IMR-90 (cell line): ENCODE measurements at regions not wholly inside any gene's neighbourhood (a gene's known extent, or its start where the extent isn't known, plus 50 kb on each side); places are given as distances from the start of the nearest gene placed in this dataset.

Experiments
- ATAC-seq: fragments of 200-7000 bp; cut with Tn5 transposase; 2 replicates; pipeline ENCODE4 v1.9.1; 2020; ENCODE audit warnings: low read depth, mild to moderate bottlenecking, moderate library complexity
- BruUV-seq: library from RNA; stranded (reverse); fragments of 400-500 nt; replicated peaks from 2 replicates; lab custom pipeline; 2021; lab: Mats Ljungman, UMichigan
- CTCF ChIA-PET: fragments of 300-600 bp; formaldehyde crosslinking; extraction: SDS; loops from one replicate; lab custom pipeline; 2021; ENCODE audit warnings: antibody characterized with exemption; lab: Yijun Ruan, JAX
- POLR2A ChIA-PET: fragments of 300-600 bp; sonication (Branson Sonifier 250); formaldehyde crosslinking; loops from one replicate; lab custom pipeline; 2022; ENCODE audit warnings: antibody characterized with exemption; ENCODE audit not compliant: unreplicated experiment; lab: Charles Lee
- DNase-seq: peaks from one replicate; pipeline ENCODE4 v3.0.0; 2013
- H2AFZ ChIP-seq: replicated peaks from 2 replicates; pipeline ENCODE3; 2013; ENCODE audit warnings: low read length, mild to moderate bottlenecking; ENCODE audit not compliant: poor library complexity
- H2AK5ac ChIP-seq: 2 replicates; pipeline ENCODE4 v1.6.1; 2013; ENCODE audit warnings: low read depth, low read length, inconsistent platforms
- H2AK9ac ChIP-seq: replicated peaks from 2 replicates; pipeline ENCODE3; 2013; ENCODE audit warnings: mild to moderate bottlenecking, low read depth, low read length, moderate library complexity; ENCODE audit not compliant: poor library complexity
- H2BK120ac ChIP-seq: 2 replicates; pipeline ENCODE4 v1.6.1; 2013; ENCODE audit warnings: low read depth, low read length, inconsistent platforms
- H2BK15ac ChIP-seq: 3 replicates; pipeline ENCODE4 v1.6.1; 2013; ENCODE audit warnings: low read depth, low read length, inconsistent platforms
- H2BK20ac ChIP-seq: 2 replicates; pipeline ENCODE4 v1.6.1; 2013; ENCODE audit warnings: low read depth, mild to moderate bottlenecking, inconsistent platforms, low read length, moderate library complexity
- H2BK5ac ChIP-seq: 2 replicates; pipeline ENCODE4 v1.6.1; 2013; ENCODE audit warnings: mild to moderate bottlenecking, low read depth, low read length, inconsistent platforms; ENCODE audit not compliant: poor library complexity, severe bottlenecking
- H3K14ac ChIP-seq: replicated peaks from 2 replicates; pipeline ENCODE4 v1.6.1; 2013; ENCODE audit warnings: low read depth, low read length, inconsistent platforms
- H3K18ac ChIP-seq: 2 replicates; pipeline ENCODE4 v1.6.1; 2013; ENCODE audit warnings: low read depth, low read length, control low read depth
- H3K23ac ChIP-seq: 2 replicates; pipeline ENCODE4 v1.6.1; 2013; ENCODE audit warnings: low read depth, low read length, inconsistent platforms
- H3K27ac ChIP-seq: 2 replicates; pipeline ENCODE4 v1.5.1; 2013; ENCODE audit warnings: mild to moderate bottlenecking, control low read depth, low read length; ENCODE audit not compliant: insufficient read depth
- H3K27me3 ChIP-seq: 2 replicates; pipeline ENCODE4 v1.6.1; 2013; ENCODE audit warnings: low read length; ENCODE audit not compliant: control insufficient read depth, insufficient read depth
- H3K36me3 ChIP-seq: 2 replicates; pipeline ENCODE4 v1.6.1; 2013; ENCODE audit warnings: low read length, mixed read lengths; ENCODE audit not compliant: control insufficient read depth, insufficient read depth
- H3K4ac ChIP-seq: 2 replicates; pipeline ENCODE4 v1.6.1; 2013; ENCODE audit warnings: low read depth, low read length, inconsistent platforms
- H3K4me1 ChIP-seq: 2 replicates; pipeline ENCODE4 v1.6.1; 2013; ENCODE audit warnings: low read length, mixed read lengths; ENCODE audit not compliant: control insufficient read depth, insufficient read depth
- H3K4me2 ChIP-seq: 2 replicates; pipeline ENCODE4 v1.6.1; 2013; ENCODE audit warnings: low read depth, mild to moderate bottlenecking, control low read depth, low read length, moderate library complexity
- H3K4me3 ChIP-seq: 2 replicates; pipeline ENCODE4 v1.5.1; 2013; ENCODE audit warnings: low read depth, mild to moderate bottlenecking, control low read depth, low read length, moderate library complexity; ENCODE audit not compliant: insufficient read depth
- H3K56ac ChIP-seq: 2 replicates; pipeline ENCODE4 v1.6.1; 2013; ENCODE audit warnings: low read length, inconsistent platforms; ENCODE audit not compliant: insufficient read depth; ENCODE audit errors: extremely low read depth
- H3K79me1 ChIP-seq, 2 experiments: 2 replicates each; pipeline ENCODE4 v1.6.1; 2013; ENCODE audit warnings: low read length in 2 of 2, inconsistent platforms in 1 of 2, low read depth in 1 of 2
- H3K9ac ChIP-seq: 2 replicates; pipeline ENCODE4 v1.6.1; 2013; ENCODE audit warnings: low read depth, low read length, control low read depth
- H3K9me1 ChIP-seq: 2 replicates; pipeline ENCODE4 v1.6.1; 2013; ENCODE audit warnings: low read length, inconsistent platforms; ENCODE audit not compliant: insufficient read depth
- H3K9me3 ChIP-seq: 2 replicates; pipeline ENCODE4 v1.6.1; 2013; ENCODE audit warnings: low read length; ENCODE audit not compliant: control insufficient read depth, insufficient read depth
- H4K20me1 ChIP-seq: 2 replicates; pipeline ENCODE4 v1.6.1; 2013; ENCODE audit warnings: low read length, inconsistent platforms; ENCODE audit not compliant: insufficient read depth
- H4K5ac ChIP-seq: 2 replicates; pipeline ENCODE4 v1.6.1; 2013; ENCODE audit warnings: mild to moderate bottlenecking, low read depth, low read length, control low read depth
- H4K8ac ChIP-seq, 2 experiments: 2 replicates each; pipeline ENCODE4 v1.6.1; 2013; ENCODE audit warnings: low read depth in 2 of 2, low read length in 2 of 2, control low read depth in 1 of 2, inconsistent platforms in 1 of 2
- H4K91ac ChIP-seq: 2 replicates; pipeline ENCODE4 v1.6.1; 2013; ENCODE audit warnings: low read depth, low read length, inconsistent platforms; ENCODE audit not compliant: insufficient read depth
- RCOR1 ChIP-seq: IDR thresholded peaks from 2 replicates; pipeline ENCODE4 v1.6.1; 2012; ENCODE audit warnings: mild to moderate bottlenecking, low read length, improper control_type of control experiment; ENCODE audit not compliant: insufficient replicate concordance
- RFX5 ChIP-seq: IDR thresholded peaks from 2 replicates; pipeline ENCODE4 v1.8.0; 2012; ENCODE audit warnings: low read depth, mild to moderate bottlenecking, low read length, moderate library complexity
- WGBS, 2 experiments: methylation state at CpG; one replicate each; pipeline versions ENCODE4 v1.1.5 to v1.1.7; 2013; ENCODE audit warnings: missing lambda C conversion rate in 2 of 2; ENCODE audit not compliant: insufficient read length in 1 of 2; ENCODE audit errors: extremely low coverage in 2 of 2; 5-methylcytosine and 5-hydroxymethylcytosine counted together
- dilution Hi-C: fragments of 300-500 bp; cut with HindIII; formaldehyde crosslinking; loops from one replicate; pipeline ENCODE4 v1.14.3; 2018; ENCODE audit warnings: low sequenced_read_pairs; ENCODE audit not compliant: unreplicated experiment
- in situ Hi-C: fragments of 300-500 bp; cut with MboI; formaldehyde crosslinking; loops from 3 replicates; pipeline ENCODE4 v1.14.3; 2019; ENCODE audit warnings: low sequenced_read_pairs, inconsistent platforms, mixed read lengths
- intact Hi-C: fragments of 100-400 bp; cut with micrococcal nuclease; formaldehyde crosslinking; loops from 2 replicates; pipeline ENCODE4 v1.10.0; 2022

DNA sequence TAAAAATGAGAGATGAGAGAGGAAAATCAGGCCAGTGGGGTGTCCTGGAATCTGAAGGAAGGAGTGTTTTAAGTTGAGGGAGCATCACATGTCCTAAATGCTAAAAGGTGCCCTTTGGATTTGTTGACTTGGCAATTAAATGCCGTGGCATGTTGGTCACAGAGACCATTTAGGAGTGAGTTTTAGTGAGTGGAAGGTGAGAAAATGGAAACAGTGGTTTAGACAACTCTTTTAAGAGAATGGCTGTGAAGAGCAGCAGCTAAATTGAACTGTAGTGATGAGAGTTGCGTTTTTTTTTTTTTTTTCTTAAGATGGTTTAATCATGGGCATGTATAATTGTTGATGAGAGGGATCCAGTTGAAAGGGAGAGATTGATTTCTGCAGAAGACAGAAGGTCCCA, 95.0 kb downstream of the S1PR1 start:
- DNase-seq, result no peak
- intact Hi-C loops, result no loop called here
- H3K4me3 ChIP-seq, result no peak overlapping the region

More for the DNA sequence above, 95.0 kb downstream of the S1PR1 start:
- Histone ChIP-seq H3K9me1 (no peaks in the 10 kb centered on the region), H2BK15ac (no peak overlapping the region), H3K56ac (no peak overlapping the region), H3K18ac (no peak overlapping the region), H3K14ac (no peak overlapping the region), H3K79me1 (no peaks in the 10 kb centered on the region), H4K8ac (no peak overlapping the region), H3K9ac (no peak overlapping the region), H2BK5ac (no peak overlapping the region), H3K4ac (no peak overlapping the region), H4K5ac (no peak overlapping the region), H3K27ac (no peak overlapping the region), H3K4me2 (no peak overlapping the region), H2AK5ac (no peak overlapping the region), H2BK120ac (no peak overlapping the region), H2AFZ (no peak overlapping the region), H4K91ac (no peak overlapping the region), H3K36me3 (no peaks in the 10 kb centered on the region), H3K4me1 (no peaks in the 10 kb centered on the region), H3K27me3 (peaks cover 1% of the 10 kb centered on the region), H2AK9ac (no peak overlapping the region), H2BK20ac (no peak overlapping the region), H4K20me1 (no peaks in the 10 kb centered on the region), H3K9me3 (no peaks in the 10 kb centered on the region), H3K23ac (no peak overlapping the region)
- no TSS peak for BruUV-seq
- dilution Hi-C loops, result no loop called here
- CTCF ChIA-PET, result no interaction called here
- POLR2A ChIA-PET, result no interaction called here
- TF ChIP-seq RCOR1 (no peak), RFX5 (no peak)
- ATAC-seq, result no peak
- 27% methylated on average over 2 of the region's 2 CpGs; no CpG with 5 or more reads in 1 of the 2 experiments for WGBS, 2 experiments
- in situ Hi-C loops, result no loop called here
